ENCODE measurements at regions not wholly inside any gene's neighbourhood (a gene's known extent, or its start where the extent isn't known, plus 50 kb on each side); places are given as distances from the start of the nearest gene placed in this dataset.

- DNase-seq (ENCODE audit: low read depth) = no peak
- H3K4me3 ChIP-seq (ENCODE audit: low read depth, low read length) = no peak overlapping the region
- TF ChIP-seq CTCF (IDR thresholded peaks at IDR 0.05; ENCODE audit: insufficient read depth, low read length) = no peak
Measured at GRCh38 chr2:217189747-217190146, 329.9 kb upstream of the TNP1 start.

- TF ChIP-seq CTCF (IDR thresholded peaks at IDR 0.05; ENCODE audit: insufficient read depth, low read length) = no peak
- DNase-seq (ENCODE audit: low read depth) = no peak
- H3K4me3 ChIP-seq (ENCODE audit: low read depth, low read length) = no peak overlapping the region
Measured at GRCh38 chr2:217189131-217189530, 329.3 kb upstream of the TNP1 start.

GRCh38 chr2:217186668-217187159 is 326.9 kb upstream of the TNP1 start:
- no peak overlapping the region for H3K4me3 ChIP-seq (ENCODE audit: low read depth, low read length)
- DNase-seq (ENCODE audit: low read depth) = peak; percentile 19
- TF ChIP-seq CTCF (IDR thresholded peaks at IDR 0.05; ENCODE audit: insufficient read depth, low read length) = no peak

- no peak for TF ChIP-seq CTCF (IDR thresholded peaks at IDR 0.05; ENCODE audit: insufficient read depth, low read length)
- no peak for DNase-seq (ENCODE audit: low read depth)
- H3K4me3 ChIP-seq (ENCODE audit: low read depth, low read length) = no peak overlapping the region
Measured at GRCh38 chr2:217186152-217186551, 326.3 kb upstream of the TNP1 start.

GRCh38 chr2:217185265-217185995 is 325.6 kb upstream of the TNP1 start:
- peak; percentile 21 for DNase-seq (ENCODE audit: low read depth)
- no peak overlapping the region for H3K4me3 ChIP-seq (ENCODE audit: low read depth, low read length)
- no peak for TF ChIP-seq CTCF (IDR thresholded peaks at IDR 0.05; ENCODE audit: insufficient read depth, low read length)

- H3K4me3 ChIP-seq (ENCODE audit: low read depth, low read length) = no peak overlapping the region
- DNase-seq (ENCODE audit: low read depth) = no peak
- TF ChIP-seq CTCF (IDR thresholded peaks at IDR 0.05; ENCODE audit: insufficient read depth, low read length) = no peak
Measured at GRCh38 chr2:217184242-217184641, 324.4 kb upstream of the TNP1 start.

- no peak for DNase-seq (ENCODE audit: low read depth)
- H3K4me3 ChIP-seq (ENCODE audit: low read depth, low read length) = no peak overlapping the region
- TF ChIP-seq CTCF (IDR thresholded peaks at IDR 0.05; ENCODE audit: insufficient read depth, low read length) = no peak
Measured at GRCh38 chr2:217183471-217183870, 323.6 kb upstream of the TNP1 start.

Measured in fibroblast of the aortic adventitia (primary cell).